Lung microvascular endothelial cell (primary cell): ENCODE measurements at regions not wholly inside any gene's neighbourhood (a gene's known extent, or its start where the extent isn't known, plus 50 kb on each side); places are given as distances from the start of the nearest gene placed in this dataset.
A peak's percentile ranks its signal among the peaks of the same experiment; 100 is the strongest.
"Not testable (repeated sequence)": the region's sequence is repeated elsewhere in the genome, so short reads cannot be mapped to it uniquely, and the experiment has no call there.

Experiments
- DNase-seq, 2 donors: peaks; one replicate each; pipeline versions ENCODE4 v3.0.0 to v3.0.0-alpha.2; 2010; ENCODE audit warnings: low read depth in 2 of 2

DNA sequence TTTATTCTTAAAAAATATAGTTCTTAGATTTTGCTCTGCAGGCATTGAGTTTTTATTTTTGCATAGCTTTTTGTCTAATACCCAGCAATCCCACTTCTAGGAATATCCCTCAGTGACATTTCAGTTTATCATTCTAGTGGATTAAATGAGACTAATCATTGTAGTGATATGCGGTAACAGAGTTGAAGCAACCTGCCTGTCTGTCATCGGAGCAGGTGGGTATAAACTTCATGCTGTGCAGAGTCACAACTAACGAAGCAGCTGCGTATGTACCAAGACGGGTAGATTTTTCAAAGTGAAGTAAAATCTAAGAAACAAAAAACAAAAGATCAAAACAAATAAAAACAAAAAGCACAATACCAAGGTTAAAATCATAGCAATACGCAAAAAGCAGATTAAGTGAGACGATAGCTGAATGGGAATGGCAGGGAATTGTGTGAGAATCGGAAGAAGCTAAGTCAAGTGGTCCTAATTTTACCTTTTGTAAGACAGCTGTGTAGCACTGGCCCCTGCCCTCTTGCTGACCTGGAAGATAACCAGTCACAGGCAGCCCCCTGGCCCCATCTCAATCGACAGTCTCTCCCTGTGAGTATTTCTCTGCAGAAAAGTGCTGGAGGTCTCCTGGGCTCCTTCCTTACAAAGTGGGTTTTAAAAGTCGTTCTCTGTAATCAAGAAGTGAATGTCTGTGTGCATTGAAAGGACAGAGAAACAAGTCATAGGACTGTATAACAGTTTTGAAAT is 169.2 kb downstream of the OR2B2 start:
- no peak for DNase-seq

DNA sequence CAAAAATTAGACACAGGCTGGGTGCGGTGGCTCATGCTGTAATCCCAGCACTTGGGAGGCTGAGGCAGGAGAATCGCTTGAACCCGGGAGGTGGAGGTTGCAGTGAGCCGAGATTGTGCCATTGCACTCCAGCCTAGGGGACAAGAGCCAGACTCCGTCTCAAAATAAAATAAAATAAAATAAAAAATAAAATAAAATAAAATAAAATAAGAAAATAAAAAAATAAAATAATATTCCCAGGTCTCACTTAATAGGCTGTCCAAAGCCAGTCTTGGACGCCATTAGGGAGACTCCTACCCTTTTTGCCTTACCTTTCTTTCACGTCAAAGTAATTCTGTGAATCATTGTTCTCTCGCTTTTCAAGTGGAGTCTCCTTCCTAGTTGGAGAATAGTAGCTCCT is 172.3 kb downstream of the OR2B2 start:
- not testable (repeated sequence) for DNase-seq

DNA sequence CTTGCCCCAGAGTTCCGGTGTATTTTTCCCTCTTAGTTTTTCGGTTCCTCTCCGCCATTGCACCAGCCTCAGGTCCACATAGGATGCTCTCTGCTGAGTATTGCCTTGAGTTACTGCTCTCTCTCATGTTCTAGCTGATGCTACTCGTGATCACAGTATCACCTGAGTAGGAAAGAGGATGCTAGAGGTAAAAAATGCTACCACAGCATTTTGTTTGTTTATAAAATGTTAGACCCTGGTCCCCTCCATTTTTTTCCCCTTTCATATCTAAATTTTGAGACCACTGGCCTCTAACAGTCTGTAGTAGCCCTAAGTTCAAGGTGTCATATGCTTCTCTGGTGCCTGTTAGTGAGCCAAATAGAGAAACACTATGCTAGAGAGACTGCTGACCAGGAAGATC is 175.5 kb downstream of the OR2B2 start:
- no peak for DNase-seq

DNA sequence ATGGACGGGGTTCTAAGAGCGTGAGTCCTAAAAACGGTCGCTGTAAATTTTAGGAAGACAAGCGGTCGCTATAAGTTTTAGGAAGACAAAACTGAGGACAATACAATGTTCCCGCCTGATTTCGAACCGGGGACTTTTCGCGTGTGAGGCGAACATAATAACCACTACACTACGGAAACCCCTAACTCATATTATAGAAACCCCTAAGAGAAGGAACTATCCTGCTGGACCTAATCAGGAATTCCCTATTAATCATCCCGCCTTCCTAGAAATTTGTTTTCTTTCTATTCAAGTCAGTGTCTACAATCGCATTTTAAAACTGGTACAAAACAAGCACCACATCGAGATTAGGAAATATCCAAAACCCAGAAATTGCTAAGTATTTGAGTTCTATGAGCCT is 183.8 kb downstream of the OR2B2 start:
- no peak for DNase-seq

DNA sequence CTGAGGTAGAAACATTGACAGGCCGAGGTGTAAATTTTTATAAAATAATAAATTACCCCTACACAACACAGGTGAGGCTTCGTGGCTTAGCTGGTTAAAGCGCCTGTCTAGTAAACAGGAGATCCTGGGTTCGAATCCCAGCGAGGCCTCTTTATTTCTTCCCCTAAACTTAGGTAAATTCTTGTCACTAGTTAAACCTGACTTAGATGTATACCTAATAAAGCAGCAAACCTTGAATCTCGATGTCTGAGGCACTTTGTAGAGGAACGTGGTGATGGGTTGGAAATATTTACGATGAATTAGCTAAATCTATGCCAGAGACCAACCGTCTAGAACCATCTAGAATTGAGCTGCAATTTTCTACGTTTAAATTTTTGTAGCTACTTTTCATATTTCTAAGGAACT is 185.6 kb downstream of the OR2B2 start:
- DNase-seq: no peak

DNA sequence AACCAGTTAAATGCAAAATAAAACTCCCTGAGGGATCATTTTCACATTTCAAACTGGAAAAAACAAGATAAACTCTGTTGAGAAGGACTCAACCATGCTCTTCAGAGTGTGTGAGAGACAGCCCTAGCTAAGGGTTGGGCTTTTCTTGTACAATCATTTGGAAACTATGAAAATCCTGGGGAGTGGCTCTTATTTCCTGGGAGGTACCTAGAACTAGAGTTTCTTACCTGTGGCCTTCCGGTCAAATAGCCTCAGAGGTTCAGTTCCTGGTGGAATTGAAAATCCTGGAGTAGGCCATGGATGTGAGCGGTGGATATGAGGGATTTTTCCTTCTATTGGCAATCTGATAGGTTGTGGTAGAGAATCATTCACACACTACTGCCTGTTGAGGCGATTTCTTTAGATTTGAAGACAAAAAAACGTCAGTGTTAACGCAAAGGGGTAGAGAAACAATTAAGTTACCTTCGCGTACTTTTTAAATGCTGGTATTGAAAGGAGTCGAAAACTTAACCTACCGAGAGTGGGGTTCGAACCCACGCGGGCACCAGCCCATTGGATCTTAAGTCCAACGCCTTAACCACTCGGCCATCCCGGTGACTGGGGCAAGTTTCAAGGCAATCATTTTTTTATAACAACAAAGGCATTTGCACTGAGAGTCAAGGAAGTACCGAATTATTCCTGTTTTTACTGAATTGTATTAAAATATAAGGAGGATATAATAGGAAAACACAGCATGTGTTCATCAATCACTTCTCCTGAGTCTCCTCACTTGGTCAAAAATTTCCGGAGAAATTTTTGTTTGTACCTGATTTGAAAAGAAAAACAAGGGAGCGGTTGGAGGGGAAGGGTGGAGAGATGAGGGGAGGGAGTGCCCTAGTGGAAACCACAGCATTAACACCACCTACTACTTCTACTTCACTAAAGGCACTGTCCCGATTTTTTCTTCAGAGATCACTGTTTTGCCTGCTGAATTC is 191.3 kb downstream of the OR2B2 start:
- peak in 1 of 2 donors; percentile 8 for DNase-seq

DNA sequence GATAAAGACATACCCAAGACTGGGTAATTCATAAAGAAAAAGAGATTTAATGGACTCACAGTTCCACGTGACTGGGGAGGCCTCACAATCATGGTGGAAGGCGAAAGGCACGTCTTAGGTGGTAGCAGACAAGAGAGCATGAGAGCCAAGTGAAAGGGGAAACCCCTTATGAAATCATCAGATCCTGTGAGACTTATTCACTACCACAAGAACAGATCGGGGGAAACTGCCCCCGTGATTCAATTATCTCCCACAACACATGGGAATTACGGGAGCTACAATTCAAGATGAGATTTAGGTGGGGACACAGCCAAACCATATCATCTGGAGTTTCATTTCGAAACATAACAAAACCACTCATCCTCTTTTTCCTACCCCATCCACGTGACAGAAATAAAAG is 193.2 kb downstream of the OR2B2 start:
- DNase-seq: peak in 1 of 2 donors; percentile 6

DNA sequence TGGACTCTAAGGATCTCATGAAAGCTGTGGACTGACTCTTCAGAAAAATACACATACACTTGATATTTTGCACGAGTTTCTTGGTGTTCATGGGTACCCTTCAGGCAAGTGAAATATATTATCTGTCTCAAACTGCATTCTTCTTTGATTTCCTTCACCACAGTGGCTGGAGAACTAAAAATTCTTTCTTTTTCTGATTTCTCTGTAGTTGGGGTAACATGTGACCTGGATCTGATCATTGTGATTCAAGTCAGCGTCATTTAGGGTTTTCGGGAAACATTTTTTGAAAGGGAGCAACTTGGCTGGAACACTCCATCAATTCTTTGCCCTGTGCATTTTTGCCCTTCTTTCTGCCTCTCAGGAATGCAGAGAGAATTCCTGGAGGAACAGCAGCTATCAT is 205.8 kb downstream of the OR2B2 start:
- no peak for DNase-seq

DNA sequence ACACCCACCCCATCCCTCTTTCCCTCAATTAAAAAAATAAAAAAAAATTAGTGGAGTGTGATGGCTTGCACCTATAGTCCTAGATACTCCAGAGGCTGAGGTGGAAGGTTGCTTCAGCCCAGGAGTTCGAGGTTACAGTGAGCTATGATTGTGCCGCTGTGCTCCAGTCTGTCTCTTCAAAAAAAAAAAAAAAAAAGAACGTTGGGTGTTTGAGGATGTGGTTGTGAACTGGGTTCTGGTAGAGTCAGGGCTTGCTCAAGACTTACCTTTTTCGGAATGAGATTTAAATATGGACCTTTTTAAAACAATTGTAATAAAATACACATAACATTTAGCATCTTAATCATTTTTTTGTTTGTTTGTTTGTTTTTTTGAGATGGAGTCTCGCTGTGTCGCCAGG is 211.9 kb downstream of the OR2B2 start:
- no peak for DNase-seq

DNA sequence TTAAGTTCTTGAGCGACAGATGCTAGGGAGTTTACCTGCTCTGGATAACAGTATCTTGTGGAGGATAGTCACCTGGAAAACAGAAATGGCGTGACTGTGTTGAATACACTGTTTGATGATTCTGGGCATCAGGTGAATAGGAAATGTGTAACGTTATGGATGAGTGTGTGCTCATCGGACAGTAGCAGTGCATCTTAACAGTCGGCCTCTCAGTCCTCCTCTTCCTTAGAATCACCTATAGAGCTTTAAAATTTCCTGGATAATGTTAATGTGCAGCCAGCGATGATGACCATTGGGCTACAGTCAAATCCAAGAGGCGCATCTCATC is 217.7 kb downstream of the OR2B2 start:
- DNase-seq: no peak

DNA sequence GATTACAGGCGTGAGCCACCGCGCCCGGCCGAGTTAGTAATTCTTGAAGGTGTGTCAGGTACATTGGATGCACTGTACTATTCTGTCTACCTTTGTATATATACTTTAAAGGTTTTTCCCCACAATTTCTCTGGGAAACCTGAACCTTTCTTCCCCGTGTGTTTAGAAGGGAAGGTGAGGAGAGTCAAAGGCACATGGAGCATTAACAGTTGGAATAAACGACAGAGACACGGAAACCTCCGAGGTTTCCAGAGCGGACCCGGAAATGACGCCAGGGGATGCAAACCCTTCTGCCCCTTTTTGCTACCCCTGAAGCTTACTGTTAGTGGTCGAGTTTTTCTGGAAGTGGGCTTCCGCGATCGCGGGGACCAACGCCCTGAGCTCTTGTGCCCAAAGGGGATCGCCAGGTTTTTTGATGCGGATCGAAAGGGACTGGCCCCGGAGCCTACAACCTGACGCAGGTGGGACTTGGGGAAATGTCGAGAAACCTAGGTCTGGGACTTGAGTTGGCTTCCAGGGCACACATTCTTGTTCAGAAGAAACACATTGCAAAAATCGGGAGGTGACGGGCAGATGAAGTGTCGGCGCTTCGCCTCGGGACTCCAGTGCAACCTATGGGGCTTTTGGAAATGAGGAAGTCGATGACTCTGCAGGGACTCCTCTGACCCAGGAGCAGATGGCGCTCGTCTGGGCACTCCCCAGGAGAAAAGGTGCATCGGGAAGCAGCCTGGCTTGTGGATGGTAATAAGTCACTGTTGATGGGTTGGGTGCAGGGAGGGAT is 218.2 kb downstream of the OR2B2 start:
- DNase-seq: no peak

DNA sequence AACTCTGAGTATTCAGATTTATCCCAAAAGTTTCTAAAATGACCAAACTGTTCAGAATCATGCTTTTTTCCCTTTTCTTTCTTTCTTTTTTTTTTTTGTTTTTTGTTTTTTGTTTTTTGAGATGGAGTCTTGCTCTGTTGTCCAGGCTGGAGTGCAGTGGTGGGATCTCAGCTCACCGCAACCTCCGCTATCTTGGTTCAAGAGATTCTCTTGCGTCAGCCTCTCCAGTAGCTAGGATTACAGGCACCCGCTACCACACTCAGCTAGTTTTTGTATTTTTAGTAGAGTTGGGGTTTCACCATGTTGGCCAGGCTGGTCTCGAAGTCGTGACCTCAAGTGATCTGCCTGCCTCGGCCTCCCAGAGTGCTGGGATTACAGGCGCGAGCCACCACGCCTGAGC is 219.2 kb upstream of the ZNF184 start:
- DNase-seq: not testable (repeated sequence)

DNA sequence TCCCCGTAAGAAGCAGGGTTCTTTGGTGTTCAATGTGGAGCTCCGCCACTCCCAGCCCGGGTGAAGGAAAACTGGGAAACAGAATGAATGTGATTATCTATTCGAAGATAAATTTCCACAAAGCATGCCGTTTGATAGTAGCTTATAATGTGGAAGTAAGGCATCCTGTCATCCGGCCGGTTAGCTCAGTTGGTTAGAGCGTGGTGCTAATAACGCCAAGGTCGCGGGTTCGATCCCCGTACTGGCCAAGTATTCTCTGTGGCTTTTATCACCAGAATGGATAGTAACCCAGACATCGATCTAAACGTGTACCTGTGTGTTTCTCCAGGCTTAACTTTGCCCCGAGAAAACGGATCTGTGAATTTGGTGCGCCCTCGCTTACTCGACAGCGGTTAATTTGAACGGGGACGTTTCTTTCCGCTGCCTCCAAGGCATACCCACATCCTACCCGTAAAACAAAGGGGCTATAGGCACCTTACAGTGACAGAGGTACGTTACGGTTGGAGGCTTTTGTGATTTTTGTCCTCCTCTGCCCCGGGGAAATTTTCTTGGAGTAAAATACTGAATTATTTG is 215.2 kb upstream of the ZNF184 start:
- peak; percentile 81 to 86 for DNase-seq

DNA sequence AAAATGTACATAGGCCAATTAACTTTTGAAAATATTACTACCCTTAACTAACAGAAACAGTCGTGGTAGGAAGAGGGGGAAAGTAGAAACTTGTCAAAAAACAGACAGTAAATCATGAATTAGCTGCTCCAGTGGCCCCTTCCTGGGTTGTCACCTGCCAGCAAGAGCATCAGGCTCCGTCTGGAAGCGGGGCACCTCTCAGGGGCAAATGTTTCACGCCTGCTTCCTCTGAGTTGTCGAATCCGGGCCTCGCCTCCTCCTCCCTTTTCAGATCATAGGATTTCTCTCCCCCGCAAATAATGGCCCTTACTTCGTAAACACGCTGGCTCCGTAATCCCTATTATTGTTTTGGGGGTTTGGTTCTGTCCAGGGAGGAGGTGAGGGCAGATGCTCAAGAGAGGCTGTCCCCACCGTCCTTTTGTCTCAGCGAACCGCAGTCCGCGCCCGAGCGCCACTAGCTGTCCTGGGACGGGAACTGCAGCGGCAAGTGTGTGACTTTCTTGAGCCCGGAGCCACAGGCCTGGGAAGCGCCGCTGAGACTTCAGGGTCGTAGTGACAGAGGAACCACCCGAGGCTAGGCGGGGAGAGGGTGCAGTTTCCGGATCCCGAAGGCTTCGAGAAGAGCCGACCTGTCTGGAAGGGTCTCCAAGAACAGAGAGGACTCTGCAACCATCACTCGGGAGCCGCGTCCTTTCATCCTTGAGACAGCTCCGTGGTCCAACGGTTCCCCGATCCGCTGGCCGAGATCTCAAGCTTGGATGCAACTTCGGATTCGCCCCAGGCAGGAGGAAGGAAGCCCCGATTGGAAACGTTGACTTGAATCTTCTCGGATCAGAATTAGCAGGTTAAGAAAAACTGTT is 214.5 kb upstream of the ZNF184 start:
- peak; percentile 67 to 77 for DNase-seq

DNA sequence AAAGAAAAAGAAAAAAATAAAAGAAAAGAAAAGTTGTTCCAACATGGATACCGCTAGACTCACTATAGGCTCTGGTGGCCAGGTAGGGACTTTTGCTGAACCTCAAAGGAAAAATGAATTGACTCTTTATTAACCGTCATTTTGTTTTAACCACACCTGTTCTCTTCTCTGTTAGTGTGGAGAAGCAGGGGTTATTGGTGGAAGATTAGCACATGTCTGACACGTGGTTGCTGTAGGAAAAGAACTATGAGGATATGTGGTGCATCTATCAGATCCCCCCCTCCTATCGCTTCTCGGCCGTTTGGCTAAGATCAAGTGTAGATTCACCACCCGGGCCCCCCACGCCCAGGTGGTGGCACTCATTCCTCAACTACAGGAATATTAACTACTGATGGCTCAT is 212.4 kb upstream of the ZNF184 start:
- no peak for DNase-seq

DNA sequence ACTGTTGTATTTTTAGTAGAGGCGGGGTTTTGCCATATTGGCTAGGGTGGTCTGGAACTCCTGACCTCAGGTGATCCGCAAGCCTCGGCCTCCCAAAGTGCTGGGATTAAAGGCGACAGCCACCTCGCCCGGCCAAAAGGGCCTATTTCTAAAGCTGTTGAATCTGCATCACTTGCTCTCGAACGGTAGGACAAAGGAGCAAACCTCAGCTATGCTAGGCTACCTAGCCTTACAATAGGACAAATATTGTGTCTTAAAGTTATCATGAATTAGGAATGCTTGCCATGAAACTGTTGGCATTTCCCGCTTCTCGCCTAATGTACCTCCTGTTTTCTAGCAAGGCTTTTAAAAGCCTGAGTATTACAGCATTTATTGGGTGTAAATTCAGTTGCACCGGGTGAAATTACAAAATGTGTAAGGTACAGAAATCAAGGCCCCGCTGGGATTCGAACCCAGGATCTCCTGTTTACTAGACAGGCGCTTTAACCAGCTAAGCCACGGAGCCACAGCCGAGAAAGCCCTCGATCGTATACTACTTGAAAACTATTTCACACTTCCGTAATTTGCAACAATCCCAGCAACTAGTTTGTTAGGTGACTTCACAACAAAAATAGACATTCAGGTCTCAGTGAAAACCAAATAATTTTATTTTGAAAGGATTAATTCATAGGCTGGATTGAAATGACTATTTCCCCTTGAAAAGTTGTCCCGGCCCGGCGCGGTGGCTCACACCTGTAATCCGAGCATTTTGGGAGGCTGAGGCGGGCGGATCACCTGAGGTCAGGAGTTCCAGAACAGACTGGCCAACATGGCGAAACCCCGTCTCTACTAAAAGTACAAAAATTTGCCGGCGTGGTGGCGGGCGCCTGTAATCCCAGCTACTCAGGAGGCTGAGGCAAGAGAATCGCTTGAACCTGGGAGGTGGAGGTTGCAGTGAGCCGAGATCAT is 211.6 kb upstream of the ZNF184 start:
- DNase-seq: peak; percentile 59 to 60

DNA sequence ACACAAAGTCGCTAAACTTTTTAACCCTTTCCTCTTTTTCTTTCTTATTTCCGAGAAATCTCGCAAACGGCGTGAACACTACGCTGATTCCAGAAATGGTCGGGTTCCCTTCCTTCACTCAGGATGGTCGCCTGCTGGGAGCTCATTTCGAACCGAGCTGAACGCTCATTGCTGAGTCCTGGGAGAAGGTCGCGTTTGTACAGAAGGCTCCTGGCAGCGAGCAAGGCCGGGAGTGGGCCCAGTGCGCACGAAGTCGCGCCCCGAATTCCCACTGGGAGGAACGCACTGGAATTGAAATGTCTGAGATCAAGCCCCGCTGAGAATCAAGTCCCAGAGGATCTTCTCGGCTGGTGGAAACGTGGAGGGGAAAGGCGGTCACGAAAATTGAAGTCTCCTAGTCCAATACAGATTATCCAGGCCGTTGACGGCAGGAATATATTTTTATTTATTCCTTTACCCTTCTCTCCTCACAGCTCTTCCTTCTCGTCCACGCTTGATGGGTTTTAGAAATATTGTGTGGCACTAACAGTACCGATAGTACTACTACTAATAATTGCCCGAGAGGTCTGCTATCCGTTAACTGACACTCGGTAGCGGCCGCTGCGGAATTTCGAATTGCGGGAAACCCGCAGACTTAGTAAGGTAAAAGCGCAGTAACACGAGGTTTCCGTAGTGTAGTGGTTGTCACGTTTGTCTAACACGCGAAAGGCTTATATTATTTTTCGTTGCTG is 207.2 kb upstream of the ZNF184 start:
- no peak for DNase-seq

DNA sequence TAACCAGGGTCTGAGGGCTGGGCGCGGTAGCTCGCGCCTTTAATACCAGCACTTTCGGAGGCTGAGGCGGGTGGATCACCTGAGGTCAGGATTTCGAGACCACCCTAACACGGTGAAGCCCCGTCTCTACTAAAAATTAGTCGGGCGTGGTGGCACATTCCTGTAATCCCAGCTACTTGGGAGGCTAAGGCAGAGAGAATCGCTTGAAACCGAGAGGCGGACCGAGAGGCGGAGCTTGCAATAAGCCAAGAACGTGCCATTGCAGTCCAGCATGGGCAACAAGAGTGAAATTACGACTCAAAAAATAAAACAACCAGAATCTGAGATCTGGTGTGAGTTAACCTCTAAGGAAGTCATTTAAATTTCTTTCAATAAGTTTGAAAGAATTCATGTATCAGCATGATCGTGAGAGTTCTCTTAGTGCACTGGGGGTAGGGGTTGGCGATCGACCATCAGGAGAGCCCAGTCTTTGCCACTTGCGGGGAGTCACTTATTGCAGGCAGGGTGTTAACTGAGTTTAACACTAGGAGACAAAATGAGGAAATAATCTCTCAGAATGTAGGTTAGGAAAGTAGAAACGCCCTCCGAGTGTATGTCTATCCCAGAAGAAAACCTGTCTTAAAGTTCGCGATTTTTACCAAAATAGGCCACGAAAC is 206.5 kb upstream of the ZNF184 start:
- no peak for DNase-seq
